ENCODE measurements at regions not wholly inside any gene's neighbourhood (a gene's known extent, or its start where the extent isn't known, plus 50 kb on each side); places are given as distances from the start of the nearest gene placed in this dataset.

GRCh38 chr15:94760348-94760747, 529.0 kb downstream of the MCTP2 start:
- no peak for DNase-seq

GRCh38 chr15:94761574-94761973, 530.2 kb downstream of the MCTP2 start:
- no peak for DNase-seq

GRCh38 chr15:94769089-94769488, 537.7 kb downstream of the MCTP2 start:
- no peak for DNase-seq

- DNase-seq: no peak
These were observed 538.8 kb downstream of the MCTP2 start for GRCh38 chr15:94770199-94770598.

- DNase-seq: no peak
These were observed 545.7 kb downstream of the MCTP2 start for GRCh38 chr15:94777037-94777436.

GRCh38 chr15:94778840-94779239, 547.5 kb downstream of the MCTP2 start:
- no peak for DNase-seq

GRCh38 chr15:94780166-94780565, 548.8 kb downstream of the MCTP2 start:
- no peak for DNase-seq

GRCh38 chr15:94785091-94785490, 553.7 kb downstream of the MCTP2 start:
- DNase-seq: no peak

- no peak for DNase-seq
These were observed 559.6 kb downstream of the MCTP2 start for GRCh38 chr15:94791008-94791407.

GRCh38 chr15:94791510-94791909, 560.1 kb downstream of the MCTP2 start:
- DNase-seq: no peak

- DNase-seq: no peak
These were observed 560.8 kb downstream of the MCTP2 start for GRCh38 chr15:94792196-94792595.

- DNase-seq: no peak
These were observed 561.8 kb downstream of the MCTP2 start for GRCh38 chr15:94793207-94793606.

- DNase-seq: peak in 1 of 2 donors; percentile 4
These were observed 562.3 kb downstream of the MCTP2 start for GRCh38 chr15:94793641-94794040.

GRCh38 chr15:94804613-94805012, 573.3 kb downstream of the MCTP2 start:
- DNase-seq: no peak

GRCh38 chr15:94815110-94815731, 583.9 kb downstream of the MCTP2 start:
- no peak for DNase-seq

- no peak for DNase-seq
These were observed 584.6 kb downstream of the MCTP2 start for GRCh38 chr15:94815914-94816313.

GRCh38 chr15:94829887-94830884, 598.8 kb downstream of the MCTP2 start:
- no peak for DNase-seq

GRCh38 chr15:94834000-94834399, 602.6 kb downstream of the MCTP2 start:
- DNase-seq: no peak

GRCh38 chr15:94834494-94834893, 603.1 kb downstream of the MCTP2 start:
- no peak for DNase-seq

- DNase-seq: no peak
These were observed 606.9 kb downstream of the MCTP2 start for GRCh38 chr15:94838281-94838680.

- DNase-seq: no peak
These were observed 609.7 kb downstream of the MCTP2 start for GRCh38 chr15:94840794-94841783.

GRCh38 chr15:94843060-94843459, 611.7 kb downstream of the MCTP2 start:
- DNase-seq: no peak

All from right lung (tissue), 2 donors.